GM18511 (cell line): ENCODE measurements at regions not wholly inside any gene's neighbourhood (a gene's known extent, or its start where the extent isn't known, plus 50 kb on each side); places are given as distances from the start of the nearest gene placed in this dataset.
"Not testable (repeated sequence)": the region's sequence is repeated elsewhere in the genome, so short reads cannot be mapped to it uniquely, and the experiment has no call there.

Source experiments
- ATAC-seq: cut with Tn5 transposase; IDR thresholded peaks from one replicate; pipeline ENCODE4 v1.9.1; 2021; ENCODE audit warnings: mild to moderate bottlenecking, moderate library complexity; ENCODE audit not compliant: unreplicated experiment

DNA sequence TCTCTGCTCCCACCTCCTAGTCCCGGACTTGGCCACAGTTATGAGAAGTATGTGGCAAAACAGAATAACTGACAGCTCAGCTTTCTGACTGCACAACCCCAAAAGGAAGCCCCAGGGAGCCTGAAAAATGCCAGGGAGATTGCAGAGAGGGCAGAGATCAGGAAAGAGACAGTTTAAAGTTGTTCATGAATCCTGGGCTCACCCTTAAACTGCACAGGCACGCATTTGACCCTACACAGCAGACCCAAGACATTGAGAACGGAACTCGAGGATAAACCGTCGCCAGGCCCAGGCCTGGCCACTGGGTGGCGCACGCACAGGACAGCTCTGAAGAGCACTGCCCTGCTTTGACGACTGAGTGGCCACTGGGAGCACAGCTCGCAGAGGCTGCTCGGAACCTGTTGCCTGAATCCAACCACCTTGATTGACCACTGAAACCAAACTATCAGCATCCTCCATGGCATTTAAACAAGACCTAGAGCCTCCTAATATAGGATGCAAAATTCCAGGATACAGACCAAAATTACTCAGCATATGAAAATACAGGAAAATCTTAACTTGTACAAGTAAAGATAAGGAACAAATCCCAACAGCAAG is 114.0 kb downstream of the C16orf95 start:
- no peak for ATAC-seq

DNA sequence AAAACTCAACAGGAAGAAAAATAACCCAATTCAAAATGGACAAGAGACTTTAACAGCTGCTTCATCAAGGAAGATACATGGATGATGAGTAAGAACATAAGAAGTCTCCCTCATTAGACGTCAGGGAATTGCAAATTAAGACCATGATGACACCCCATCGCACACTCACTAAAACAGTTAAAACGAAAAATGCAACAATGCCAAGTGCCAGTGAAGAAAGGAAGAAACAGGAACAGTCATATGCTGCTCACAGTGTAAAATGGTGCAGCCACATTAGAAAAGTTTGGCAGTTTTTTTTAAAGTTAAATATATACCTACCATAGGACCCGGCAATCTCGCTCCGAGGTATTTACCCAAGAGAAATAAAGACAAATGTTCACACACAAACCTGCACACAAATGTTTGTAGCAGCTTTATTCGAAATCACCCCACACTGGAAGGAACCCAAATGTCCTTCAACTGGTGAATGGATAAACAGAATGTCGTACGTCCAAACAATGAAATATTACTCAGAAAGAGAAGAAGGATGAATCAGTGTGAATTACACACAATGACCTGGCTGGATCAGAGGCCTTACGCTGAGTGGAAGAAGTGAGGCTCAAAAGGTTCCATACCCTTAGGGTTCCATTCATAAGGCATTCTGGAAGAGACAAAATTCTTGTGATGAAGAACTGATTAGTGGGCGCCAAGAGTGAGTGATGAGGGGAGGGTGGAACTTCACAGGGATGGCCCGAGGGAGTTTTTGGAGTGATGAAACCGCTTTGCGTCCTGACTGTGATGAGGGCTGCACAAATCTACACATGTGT is 110.3 kb downstream of the C16orf95 start:
- ATAC-seq = no peak

DNA sequence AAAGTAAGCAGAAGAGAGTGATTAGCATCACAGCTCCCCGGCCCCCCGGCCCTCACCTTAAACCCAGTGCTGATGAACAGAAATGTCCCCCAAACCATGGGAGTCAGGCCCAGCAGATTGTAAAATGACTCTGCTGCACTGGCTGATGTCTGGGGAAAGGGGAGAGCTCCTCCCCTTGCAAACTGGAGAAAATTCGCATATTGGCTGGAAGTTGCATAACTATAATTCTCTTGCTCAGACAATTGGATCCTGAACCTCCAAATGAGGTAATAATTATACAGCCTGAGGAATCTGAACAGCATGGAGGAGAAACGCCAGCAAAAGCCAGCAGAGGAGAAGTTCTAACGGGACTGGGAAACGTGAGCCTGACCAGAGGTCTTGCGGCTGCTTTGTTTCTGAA is 109.7 kb downstream of the C16orf95 start:
- ATAC-seq = no peak

DNA sequence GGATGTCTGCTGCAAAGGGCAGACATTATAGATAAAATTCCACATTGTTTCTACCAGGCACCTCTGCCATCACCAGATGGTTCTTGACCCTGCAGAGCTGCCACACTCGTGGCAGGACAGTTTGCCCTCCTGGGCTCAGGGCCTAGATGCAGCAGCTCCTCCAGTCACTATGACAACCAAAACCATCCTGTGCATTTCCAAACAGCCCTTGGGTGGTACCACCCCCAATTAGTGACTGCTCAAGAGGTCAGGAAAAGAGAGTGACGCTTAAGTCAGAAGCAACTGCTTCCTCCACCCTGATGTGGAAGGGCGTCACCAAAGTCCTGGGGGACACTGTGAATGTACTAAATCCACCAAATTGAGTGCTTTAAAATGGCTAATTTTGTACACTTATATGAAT is 109.2 kb downstream of the C16orf95 start:
- no peak for ATAC-seq

DNA sequence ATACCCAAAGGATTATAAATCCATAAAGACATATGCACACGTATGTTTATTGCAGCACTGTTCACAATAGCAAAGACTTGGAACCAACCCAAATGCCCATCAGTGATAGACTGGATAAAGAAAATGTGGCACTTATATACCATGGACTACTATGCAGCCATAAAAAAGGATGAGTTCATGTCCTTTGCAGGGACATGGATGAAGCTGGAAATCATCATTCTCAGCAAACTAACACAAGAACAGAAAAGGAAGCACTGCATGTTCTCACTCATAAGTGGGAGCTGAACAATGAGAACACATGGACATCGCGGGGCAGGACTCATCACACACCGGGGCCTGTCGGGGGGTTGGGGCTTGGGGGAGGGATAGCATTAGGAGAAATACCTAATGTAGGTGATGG is 108.2 kb downstream of the C16orf95 start:
- ATAC-seq = not testable (repeated sequence)

DNA sequence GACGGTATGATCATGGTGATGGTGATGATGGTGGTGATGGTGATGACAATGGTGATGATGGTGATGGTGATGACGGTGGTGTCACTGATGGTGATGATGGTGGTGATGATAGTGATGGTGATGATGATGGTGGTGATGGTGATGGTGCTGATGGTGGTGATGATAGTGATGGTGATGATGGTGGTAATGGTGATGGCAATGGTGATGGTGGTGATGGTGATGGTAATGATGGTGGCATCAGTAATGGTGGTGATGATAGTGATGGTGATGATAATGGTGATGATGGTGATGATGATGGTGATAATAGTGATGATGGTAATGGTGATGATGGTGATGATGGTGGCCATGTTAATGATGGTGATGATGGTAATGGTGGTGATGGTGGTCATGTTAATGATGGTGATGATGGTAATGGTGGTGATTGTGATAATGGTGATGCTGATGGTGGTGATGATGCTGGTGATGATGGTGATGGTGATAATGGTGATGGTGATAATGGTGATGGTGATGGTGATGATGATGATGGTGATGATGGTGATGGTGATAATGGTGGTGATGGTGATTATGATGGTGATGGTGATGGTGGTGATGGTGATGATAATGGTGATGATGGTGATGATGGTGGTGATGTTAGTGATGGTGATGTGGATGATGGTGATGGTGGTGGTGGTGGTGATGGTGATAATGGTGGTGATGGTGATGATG is 107.2 kb downstream of the C16orf95 start:
- no peak for ATAC-seq

DNA sequence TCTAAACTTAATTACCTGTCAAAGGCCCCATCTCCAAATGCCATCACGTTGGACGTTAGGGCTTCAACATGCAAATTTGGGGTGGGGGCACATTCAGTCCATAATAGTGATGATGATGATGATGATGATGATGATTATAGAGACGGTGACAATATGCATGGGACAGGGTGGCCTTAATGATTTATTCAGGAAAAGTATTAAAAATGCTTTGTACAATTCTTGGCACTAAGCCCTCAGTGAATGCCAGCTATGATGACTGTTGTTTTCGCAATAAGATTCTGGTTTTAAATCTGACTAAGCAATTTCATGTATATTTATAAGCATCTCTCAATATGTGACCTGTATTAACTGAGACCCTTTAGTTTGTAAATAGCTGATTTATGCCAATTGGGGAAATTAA is 106.3 kb downstream of the C16orf95 start:
- ATAC-seq = no peak

DNA sequence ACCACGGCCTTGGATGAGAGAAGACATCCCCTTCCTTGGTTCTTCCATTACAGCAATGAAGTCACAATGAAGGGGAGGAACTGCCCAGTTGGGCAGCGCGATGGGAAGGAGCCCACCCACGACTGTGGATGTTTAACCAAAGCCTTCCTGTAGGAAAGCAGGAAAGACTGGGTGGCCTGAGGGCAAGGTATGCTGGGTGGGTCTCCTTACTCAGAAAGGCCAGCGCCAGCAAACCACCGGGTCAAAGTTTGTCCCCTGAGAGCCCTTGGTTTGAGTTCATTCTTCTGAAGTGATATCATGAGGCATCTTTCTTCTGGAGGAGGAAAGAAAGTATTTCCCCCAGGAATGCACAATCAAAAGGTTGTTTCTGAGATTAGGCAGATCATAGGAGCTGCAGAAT is 105.2 kb downstream of the C16orf95 start:
- ATAC-seq = no peak

DNA sequence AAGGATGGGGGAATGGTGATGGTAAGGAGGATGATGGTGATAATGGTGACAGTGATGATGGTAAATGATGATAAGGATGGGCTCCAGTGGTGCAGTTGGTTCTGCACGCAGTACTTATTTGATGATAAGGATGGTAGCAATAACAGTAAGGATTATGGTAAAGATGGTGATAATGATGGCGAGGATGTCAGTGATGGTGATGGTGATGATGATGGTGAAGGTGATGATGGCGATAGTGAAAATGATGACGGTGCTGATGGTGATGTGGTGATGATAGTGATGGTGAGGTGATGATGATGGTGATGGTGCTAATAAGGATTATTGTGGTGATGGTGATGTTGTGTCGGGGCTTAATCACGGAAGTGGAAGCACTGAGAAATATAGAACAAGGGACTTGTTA is 103.7 kb downstream of the C16orf95 start:
- ATAC-seq = no peak

DNA sequence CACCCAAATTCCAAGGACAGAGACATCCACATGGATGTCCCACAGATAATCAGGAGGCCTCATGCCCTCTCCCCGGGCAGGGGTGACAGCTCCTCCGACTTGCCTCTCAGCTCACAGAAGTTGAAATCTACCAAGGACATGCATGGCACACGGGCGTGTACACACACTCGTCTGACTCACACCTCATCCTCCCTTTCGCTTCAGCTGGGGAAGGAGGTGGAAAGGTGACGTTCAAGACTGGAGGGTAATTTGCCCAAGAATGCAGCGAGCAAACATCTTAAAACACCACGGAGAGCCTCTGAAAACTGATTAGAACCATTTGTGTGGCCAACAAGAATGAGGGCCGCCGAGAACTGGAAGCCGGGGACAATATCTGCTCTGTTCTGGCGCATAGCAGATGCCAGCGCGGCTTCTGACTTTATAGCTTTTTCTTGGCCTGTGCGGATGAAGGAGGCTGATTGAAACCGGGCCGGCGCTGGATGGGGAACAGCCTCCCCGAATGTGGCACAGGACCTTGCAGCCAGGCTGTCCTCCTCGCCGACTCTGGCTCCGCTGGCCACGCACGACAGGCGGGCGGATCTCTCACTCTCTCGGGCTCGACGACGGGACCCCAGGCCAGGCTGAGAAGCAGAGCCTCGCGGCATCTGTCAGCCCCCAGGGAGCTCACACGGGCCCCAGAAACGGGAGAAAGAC is 100.9 kb downstream of the C16orf95 start:
- ATAC-seq = no peak

DNA sequence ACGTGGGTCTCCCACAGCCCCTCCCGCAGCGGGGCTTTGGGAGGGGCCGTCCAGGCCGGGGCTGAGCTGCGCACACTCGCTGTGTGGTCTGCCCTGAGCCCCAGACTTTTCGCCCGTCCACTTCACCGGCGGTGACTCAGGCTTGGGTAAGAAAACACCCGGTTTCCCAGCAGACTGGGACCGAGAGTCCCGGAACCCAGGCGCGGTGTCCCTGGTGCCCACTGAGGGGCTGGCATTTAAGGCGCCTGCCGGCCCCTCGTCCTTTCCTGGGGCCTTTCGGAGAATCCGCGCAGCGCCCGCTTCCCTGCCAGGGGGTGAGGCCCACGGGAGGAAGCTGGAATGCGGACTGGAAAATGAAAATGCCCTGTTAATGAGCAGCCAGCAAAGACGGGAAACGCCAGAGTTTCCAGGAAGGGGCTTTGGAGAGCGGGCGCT is 100.3 kb downstream of the C16orf95 start:
- ATAC-seq = no peak

DNA sequence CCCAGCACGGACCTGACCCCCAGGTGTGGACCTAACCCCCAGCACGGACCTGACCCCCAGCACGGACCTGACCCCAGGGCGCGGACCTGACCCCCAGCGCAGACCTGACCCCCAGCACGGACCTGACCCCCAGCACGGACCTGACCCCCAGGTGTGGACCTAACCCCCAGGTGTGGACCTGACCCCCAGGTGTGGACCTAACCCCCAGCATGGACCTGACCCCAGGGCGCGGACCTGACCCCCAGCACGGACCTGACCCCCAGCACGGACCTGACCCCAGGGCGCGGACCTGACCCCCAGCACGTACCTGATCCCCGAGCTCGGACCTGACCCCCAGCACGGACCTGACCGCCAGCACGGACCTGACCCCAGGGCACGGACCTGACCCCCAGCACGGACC is 99.4 kb downstream of the C16orf95 start:
- ATAC-seq = not testable (repeated sequence)

DNA sequence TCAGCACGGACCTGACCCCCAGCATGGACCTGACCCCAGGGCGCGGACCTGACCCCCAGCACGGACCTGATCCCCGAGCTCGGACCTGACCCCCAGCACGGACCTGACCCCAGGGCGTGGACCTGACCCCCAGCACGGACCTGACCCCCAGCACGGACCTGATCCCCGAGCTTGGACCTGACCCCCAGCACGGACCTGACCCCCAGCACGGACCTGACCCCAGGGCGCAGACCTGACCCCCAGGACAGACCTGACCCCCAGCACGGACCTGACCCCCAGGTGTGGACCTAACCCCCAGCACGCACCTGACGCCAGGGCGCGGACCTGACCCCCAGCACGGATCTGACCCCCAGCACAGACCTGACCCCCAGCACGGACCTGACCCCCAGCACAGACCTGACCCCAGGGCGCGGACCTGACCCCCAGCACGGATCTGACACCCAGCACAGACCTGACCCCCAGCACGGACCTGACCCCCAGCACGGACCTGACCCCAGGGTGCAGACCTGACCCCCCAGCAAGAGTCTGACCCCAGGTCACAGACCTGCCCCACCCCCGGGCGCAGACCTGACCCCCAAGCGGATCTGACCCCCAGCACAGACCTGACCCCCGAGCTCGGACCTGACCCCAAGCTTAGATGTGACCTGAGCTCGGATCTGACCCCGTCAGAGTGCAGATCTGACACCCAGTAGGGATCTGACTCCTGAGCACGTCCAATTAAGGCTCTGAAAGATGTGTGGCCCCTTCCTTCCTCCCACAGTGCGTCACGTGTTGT is 98.7 kb downstream of the C16orf95 start:
- no peak for ATAC-seq

DNA sequence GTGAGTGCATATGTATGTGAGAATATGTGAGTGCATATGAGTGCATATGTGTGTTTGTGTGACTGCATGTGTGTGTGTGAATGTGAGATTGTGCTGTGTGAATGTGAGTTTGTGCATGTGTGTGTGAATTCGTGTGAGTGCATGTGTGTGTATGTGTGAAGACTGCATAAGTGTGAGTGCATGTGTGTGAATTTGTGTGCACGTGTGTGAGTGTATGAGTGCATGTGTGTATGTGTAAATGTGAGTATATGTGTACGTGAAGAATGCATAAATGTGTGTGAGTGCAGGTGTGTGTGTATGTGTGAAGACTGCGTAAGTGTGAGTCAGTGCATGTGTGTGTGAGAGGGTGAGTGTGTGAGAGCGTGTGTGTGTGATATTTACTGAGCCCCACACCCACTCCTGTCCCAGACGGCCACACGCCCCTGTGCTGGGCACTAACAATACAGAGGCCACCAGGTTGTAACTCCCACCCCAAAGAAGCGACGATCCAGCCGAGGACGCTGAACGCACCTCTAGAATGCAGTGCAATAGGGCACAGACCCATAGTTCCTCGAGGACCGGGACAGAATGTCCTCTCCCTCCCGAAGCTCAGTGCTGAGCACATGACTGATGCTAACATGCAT is 97.8 kb downstream of the C16orf95 start:
- ATAC-seq = no peak

DNA sequence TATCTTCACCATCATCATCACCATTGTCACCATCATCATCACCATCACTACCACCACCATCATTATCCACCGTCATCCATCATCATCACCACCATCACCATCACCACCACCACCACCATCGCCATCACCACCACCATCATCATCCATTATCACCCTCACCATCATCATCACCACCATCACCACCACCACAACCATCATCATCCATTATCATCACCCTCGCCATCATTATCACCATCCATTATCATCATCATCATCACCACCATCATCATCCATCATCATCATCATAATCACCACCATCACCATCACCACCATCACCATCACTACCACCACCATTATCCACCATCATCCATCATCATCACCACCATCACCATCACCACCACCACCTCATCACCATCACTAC is 95.6 kb downstream of the C16orf95 start:
- ATAC-seq = no peak

DNA sequence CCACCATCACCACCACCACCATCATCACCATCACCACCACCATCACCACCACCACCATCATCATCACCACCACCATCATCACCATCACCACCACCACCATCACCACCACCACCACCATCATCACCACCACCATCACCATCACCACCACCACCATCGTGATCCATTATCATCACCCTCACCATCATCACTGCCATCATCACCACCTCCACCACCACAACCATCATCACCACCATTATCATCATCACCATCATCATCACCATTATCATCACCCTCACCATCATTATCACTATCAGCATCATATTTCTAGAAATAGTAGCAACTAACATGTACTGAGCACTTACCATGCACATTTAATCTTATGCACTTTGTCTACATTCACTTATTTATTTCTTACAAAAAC is 94.9 kb downstream of the C16orf95 start:
- no peak for ATAC-seq

DNA sequence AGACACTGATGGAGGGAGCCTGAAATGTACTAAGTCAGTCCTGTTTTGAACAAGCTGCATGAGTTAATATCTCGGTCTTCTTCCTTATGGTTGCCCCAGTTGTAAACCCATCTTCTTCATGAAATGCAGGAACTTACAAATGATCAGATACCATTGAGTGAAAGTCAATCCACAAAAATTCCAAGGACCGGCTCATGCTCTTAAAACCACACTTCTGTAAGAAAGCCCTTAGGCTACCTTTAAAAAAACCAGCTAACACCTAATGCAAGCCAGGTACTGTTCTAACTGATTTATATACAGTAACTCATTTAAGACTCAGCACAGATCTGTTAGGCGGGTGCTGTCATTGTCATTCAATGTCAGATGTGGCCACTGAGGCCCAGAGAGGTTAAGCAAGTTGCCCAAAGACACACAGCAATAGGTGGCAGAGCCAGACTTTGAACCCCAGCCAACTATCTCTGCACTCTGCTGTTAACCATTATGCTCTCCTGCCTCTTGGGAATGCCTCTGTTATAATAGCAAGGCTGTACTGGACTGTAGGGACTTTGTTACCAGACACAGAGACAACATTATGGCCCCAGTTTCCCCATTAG is 93.4 kb downstream of the C16orf95 start:
- no peak for ATAC-seq

DNA sequence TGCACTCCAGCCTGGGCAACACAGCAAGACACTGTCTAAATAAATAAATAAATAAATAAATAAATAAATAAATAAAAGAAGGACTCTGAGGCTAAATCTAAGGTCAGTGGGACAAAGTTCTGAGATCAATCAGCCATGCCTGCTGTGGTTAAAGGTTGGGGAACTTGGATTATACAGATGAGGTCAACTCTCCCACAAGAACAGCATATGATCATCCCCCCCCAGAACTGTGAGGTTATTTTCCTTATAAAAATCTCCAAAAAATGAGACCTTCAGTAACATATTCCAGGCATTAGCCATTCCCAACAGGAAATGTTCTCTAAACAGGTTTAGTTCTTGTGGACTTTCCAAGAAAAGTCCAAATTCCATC is 90.3 kb downstream of the C16orf95 start:
- ATAC-seq = no peak

DNA sequence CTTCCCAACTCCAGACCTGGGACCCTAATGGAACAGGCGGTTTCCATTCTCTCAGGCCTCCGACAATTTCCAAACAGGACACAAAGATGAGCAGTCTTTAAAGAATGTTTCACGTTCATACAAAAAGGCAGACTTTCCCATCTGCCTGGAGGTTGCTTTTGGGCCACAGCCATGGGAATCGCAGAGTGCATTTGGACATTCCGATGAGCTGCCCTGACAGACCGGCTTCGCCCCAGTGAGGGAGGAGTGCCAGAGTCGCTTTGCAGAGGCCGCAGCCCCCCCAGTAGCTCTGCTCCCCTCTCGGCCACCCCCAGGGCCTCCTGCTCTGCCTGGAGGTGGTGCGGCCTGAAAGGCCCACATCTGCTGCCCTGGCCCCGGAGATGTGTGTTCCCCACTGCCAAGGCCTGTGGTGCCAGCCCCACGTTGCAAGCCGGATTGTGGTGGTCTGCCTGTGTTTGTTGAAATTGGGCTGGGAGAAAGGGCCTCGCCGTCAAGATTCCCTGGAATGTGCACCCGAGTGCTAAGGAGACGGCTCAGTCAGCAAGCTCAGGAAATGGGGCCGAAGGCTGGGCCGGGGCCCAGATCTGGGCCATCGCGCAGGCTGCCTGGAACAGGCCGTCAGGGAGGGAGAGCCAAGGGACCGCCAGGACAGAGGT is 89.8 kb downstream of the C16orf95 start:
- no peak for ATAC-seq
